Activated CD8-positive, alpha-beta memory T cell treated with anti-CD3 and anti-CD28 coated beads, Interleukin-2, amount 50 U/mL, for 24 hours (primary cell): ENCODE measurements at regions not wholly inside any gene's neighbourhood (a gene's known extent, or its start where the extent isn't known, plus 50 kb on each side); places are given as distances from the start of the nearest gene placed in this dataset.

Experiments used
- DNase-seq: peaks from one replicate; pipeline ENCODE4 v3.0.0-alpha.2; 2020; ENCODE audit errors: extremely low read depth

DNA sequence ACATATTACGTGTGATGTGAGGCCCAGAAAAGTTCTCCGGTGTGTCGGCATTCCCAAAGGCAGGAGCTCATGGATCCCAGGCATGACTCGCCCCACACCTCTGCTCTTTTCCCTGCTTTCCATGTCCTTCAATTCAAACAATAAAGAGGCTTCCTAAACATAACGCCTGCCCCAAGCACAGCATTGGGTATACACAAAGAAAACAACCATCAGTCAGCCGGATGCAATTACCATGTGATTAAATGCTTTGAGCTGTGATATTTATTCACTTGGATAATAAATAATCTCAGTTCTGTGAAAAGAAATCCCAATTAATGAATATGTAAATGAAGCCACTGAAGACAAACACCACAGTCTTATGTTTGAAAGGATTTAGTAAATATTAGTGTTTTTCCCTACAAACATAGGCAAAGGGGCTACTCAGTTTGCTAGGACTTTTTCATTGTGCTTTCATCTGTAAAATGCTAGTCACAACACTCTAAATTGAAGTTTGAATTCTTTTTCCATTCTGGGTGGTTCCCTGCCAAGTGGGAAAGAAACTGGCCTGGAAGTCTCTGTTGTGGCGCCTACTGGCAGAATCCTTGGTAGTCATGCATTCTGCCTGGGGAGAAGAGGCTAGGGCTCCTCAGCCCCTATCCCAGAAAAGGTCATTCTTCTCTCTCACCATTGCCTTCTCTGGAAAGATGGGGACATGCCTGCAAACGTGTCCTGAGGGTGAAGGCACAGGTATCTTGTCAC lies 144.7 kb downstream of the COL6A3 start:
- DNase-seq = no peak

DNA sequence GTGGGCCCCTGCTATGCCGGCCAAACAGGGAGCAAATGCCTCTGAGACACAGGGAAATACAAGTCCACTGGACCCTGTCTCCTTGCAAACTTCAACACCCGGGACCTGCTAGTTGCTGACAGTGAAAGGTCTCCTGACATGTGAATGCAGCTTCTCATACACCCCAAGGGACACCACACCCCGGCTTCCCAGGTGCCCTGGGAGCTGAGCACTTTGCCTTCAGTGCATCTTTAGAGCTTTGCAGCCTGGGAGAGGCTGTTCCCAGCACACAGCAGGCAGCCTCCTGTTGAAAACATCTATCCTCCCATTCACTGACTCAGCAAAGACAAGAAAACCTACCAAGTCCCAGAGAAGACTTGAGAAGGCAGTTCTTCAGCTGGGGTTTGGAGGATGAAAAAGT lies 143.4 kb downstream of the COL6A3 start:
- DNase-seq = no peak

DNA sequence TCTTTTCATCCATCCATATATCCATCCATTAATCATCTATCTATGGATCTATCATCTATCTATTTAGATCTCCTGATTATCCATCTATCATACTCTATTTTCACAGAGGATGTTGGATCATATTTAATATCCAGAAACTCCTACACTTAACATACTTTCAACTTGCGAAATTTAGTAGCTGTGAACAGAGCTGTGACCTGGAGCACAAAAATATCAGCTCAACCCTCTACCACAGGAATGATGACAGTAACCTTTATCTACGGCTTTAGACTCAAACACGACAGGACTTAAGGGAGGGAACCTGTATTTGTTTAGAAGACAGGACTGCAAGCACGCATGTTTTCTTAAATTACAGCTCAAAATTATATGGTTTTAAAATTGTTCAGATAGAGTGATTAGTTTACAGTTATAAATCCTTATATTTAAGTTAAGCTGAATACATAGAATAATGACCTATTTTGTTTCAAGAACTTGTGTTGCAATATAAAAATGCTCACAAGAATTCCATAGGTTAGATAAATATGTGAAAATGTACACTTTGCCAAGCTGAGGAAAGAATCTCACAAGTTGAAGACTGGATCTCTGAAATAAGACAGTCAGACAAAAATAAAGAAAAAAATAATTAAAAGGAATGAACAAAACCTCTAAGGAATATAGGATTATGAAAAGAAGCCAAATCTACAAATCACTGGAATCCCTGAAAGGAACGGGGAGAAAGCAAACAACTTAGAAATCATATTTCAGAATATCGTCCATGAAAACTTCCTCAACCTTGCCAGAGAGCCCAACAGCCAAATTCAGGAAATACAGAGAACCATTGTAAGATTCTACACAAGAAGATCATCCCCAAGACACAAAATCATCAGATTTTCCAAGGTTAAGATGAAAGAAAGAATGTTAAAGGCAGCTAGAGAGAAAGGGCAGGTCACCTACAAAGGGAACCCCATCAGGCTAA lies 142.0 kb downstream of the COL6A3 start:
- no peak for DNase-seq
